Left ventricle myocardium superior (tissue), 1 donor: ENCODE measurements at regions not wholly inside any gene's neighbourhood (a gene's known extent, or its start where the extent isn't known, plus 50 kb on each side); places are given as distances from the start of the nearest gene placed in this dataset.
"Not testable (repeated sequence)": the region's sequence is repeated elsewhere in the genome, so short reads cannot be mapped to it uniquely, and the experiment has no call there.

Experiments
- ATAC-seq: fragments of 200-7000 bp; cut with Tn5 transposase; one replicate; pipeline ENCODE4 v1.9.1; 2020; ENCODE audit warnings: mild to moderate bottlenecking, moderate library complexity
- DNase-seq: peaks from one replicate; pipeline ENCODE4 v3.0.0-alpha.2; 2020
- intact Hi-C: fragments of 100-400 bp; cut with micrococcal nuclease; formaldehyde crosslinking; loops from one replicate; pipeline ENCODE4 v1.11.0; 2022
- donor health status: DM: no; HTN: yes; CAD: no; lungs with severe emphysema.

DNA sequence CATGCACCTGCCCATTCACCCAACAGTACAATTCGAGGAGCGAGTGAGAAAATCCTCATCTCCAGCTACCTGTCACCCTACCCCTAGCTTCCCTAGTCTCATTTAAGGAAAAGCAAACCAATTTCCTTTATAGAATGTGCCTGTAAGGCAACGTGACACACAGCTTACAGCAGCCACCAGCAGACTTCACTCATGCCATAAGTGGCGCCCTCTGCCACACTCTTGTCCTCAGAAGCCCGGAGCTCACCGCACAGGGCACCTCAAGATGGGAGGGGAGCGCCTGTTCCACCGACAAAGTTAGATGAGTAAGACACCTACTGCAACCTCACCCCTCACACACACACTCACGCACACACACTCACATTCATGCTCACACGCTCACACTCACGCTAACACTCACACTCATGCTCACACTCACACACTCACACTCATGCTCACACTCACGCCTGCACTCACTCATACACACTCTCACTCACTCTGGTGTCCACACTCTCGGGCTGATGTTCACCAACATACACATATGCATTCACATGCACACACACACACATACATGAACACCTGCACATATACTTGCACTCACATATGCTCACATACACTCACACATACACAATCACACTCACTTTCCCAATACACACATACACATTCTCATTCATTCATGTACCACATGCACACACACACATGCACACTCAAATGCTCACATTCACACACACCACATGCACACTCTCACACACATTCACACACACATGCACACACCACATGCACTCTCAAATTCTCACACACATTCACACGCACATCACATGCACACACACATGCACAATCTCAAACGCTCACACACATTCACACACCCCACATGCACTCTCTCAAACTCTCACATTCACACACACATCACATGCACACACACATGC lies 170.7 kb downstream of the PSMG1 start:
- ATAC-seq (no peak), DNase-seq (no peak)
- intact Hi-C loops, result no loop called here

- DNase-seq, result no peak
- no peak for ATAC-seq
- intact Hi-C loops, result no loop called here
Measured at GRCh38 chr21:39011911-39012310, 171.3 kb downstream of the PSMG1 start.

GRCh38 chr21:39010629-39011404 lies 172.4 kb downstream of the PSMG1 start:
- intact Hi-C loops, result no loop called here
- no peak for ATAC-seq
- DNase-seq, result peak; percentile 51

- no peak for ATAC-seq
- no peak for DNase-seq
- intact Hi-C loops, result no loop called here
Measured at GRCh38 chr21:39009587-39010225, 173.5 kb downstream of the PSMG1 start.

- no peak for ATAC-seq
- no peak for DNase-seq
- intact Hi-C loops, result no loop called here
Measured at GRCh38 chr21:39007985-39008384, 175.3 kb downstream of the PSMG1 start.

- intact Hi-C loops, result no loop called here
- no peak for DNase-seq
- no peak for ATAC-seq
Measured at GRCh38 chr21:39007532-39007931, 175.7 kb downstream of the PSMG1 start.

- DNase-seq, result peak; percentile 77
- ATAC-seq, result peak; percentile 79
- intact Hi-C loops, result no loop called here
Measured at GRCh38 chr21:39006571-39007311, 176.5 kb downstream of the PSMG1 start.

GRCh38 chr21:39005502-39005787 lies 177.8 kb downstream of the PSMG1 start:
- ATAC-seq (no peak), DNase-seq (no peak)
- intact Hi-C loops, result no loop called here

GRCh38 chr21:39004634-39005501 lies 178.4 kb downstream of the PSMG1 start:
- peak; percentile 74 for ATAC-seq
- intact Hi-C loops, result no loop called here
- peak; percentile 75 for DNase-seq

- ATAC-seq (peak; percentile 38), DNase-seq (no peak)
- intact Hi-C loops, result no loop called here
Measured at GRCh38 chr21:39003982-39004633, 179.1 kb downstream of the PSMG1 start.

GRCh38 chr21:39001341-39001740 lies 181.9 kb downstream of the PSMG1 start:
- DNase-seq, result no peak
- intact Hi-C loops, result no loop called here
- no peak for ATAC-seq

DNA sequence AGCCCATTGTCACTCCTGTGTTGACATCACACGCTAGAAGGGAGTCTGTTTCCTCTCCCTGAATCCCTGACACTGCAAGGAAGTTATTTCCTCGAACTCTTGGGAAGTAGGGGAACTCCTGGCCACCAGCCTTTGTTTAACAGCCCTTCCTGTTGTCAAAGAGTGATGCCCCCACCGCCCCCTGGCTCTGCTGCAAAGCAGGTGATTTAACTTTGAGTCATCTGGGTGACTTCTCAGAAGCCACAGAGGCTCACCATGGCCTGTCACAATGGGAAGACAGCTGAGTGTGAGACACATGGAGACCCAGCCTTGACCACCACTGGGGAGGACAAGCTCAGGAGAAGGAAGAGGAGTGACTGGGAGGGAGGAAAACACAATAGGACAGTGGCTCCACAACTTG lies 182.8 kb downstream of the PSMG1 start:
- intact Hi-C loops, result no loop called here
- ATAC-seq, result peak; percentile 11
- DNase-seq, result no peak

GRCh38 chr21:38999161-38999560 lies 184.1 kb downstream of the PSMG1 start:
- DNase-seq (no peak), ATAC-seq (no peak)
- intact Hi-C loops, result no loop called here

GRCh38 chr21:38998281-38998680 lies 185.0 kb downstream of the PSMG1 start:
- ATAC-seq, DNase-seq, intact Hi-C loops: not testable (repeated sequence)

DNA sequence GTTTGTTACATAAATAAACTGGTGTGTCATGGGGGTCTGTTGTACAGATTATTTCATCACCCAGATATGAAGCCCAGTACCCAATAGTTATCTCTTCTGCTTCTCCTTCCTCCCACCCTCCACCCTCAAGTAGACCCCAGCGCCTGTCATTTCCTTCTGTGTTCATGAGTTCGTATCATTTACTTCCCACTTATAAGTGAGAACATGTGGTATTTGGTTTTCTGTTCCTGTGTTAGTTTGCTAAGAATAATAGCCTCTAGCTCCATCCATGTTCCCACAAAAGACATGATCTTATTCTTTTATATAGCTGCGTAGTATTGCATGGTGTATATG lies 185.4 kb downstream of the PSMG1 start:
- intact Hi-C loops, ATAC-seq, DNase-seq: not testable (repeated sequence)

DNA sequence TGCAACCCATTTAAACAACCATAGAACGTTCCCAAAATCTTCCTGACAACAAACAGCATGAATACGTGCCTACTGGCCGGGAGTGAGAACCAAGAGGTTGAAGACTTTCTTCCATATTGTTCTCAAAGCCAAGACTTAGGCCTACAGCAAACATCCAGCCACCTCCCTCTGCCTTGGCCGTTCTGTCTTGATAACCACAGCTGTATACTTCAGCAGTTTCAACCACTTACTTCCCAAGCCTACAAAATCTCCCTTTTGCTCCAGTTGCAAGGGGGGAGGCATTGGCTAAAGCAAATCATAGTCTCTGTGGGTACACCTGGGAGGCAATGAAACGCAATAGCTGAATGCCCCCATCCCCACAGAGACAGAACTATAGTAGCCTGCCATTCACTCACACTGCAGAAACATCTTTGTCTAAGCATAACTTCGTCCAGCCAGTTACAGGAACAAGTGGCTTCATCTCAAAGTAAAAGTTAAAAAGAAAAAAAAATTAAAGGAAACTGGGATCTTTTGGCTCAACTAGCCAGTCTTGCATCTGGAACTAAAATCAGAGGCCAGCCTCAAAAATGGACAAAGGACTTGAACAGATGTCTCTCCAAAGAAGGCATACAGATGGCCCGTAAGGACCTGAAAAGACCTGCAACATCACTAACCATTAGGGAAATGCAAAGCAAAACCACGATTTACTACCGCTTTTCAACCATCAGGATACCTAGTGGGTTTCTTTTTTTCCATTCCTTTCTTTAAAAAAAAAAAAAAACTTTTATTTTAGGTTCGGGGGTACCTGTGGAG lies 186.0 kb downstream of the PSMG1 start:
- intact Hi-C loops, result no loop called here

GRCh38 chr21:38996355-38996754 lies 186.9 kb downstream of the PSMG1 start:
- ATAC-seq (no peak), DNase-seq (no peak)
- intact Hi-C loops, result no loop called here

More for the DNA sequence above, 186.0 kb downstream of the PSMG1 start:
- DNase-seq (no peak), ATAC-seq (peak; percentile 21)
